OCI-LY3 (cell line): ENCODE measurements at regions not wholly inside any gene's neighbourhood (a gene's known extent, or its start where the extent isn't known, plus 50 kb on each side); places are given as distances from the start of the nearest gene placed in this dataset.

Source experiments
- EZH2phosphoT487 ChIP-seq: fragments of 200-600 bp; shearing (Covaris generic); IDR thresholded peaks from 2 replicates; pipeline ENCODE4 v1.6.1; 2018; ENCODE audit warnings: antibody characterized with exemption, mixed run types, low read depth
- TF ChIP-seq, protein P1 (sequence below): fragments of 200-600, 300-600 bp; sonication (generic); IDR thresholded peaks from 2 replicates; pipeline ENCODE4 v1.5.1; 2014; ENCODE audit warnings: antibody characterized with exemption, low read length, low read depth

DNA sequence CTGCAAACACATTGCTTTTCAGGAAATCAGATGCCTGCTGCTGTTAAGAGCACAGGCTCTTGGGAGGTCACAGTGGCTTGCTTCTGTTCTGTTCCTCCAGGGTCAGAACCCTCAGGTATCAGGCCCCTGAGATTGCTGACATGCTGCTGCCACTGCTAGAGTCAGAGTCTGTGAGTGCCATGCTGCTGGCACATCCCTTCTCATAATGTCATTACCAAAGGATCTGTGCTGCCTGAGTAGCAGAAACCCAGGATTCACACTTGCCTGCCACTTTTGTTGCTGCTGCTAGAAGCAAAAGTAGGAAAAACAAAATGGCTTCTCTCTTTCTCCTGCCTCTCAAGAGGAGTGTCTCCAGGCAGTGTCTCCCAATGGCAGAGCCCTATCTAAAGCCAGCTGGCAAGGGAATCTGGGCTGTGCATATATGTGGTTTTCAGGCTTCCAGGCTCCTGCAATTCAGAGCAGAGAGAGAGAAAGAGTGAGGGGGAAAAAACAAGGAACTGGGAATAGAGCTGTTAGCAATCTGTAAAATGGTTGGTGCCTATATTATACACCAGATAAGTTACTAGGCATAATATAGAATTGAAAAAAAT is 180.3 kb downstream of the MYCN start:
- TF ChIP-seq, protein P1, sequence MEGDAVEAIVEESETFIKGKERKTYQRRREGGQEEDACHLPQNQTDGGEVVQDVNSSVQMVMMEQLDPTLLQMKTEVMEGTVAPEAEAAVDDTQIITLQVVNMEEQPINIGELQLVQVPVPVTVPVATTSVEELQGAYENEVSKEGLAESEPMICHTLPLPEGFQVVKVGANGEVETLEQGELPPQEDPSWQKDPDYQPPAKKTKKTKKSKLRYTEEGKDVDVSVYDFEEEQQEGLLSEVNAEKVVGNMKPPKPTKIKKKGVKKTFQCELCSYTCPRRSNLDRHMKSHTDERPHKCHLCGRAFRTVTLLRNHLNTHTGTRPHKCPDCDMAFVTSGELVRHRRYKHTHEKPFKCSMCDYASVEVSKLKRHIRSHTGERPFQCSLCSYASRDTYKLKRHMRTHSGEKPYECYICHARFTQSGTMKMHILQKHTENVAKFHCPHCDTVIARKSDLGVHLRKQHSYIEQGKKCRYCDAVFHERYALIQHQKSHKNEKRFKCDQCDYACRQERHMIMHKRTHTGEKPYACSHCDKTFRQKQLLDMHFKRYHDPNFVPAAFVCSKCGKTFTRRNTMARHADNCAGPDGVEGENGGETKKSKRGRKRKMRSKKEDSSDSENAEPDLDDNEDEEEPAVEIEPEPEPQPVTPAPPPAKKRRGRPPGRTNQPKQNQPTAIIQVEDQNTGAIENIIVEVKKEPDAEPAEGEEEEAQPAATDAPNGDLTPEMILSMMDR = no peak
- TF ChIP-seq EZH2phosphoT487 = no peak
